NOMO-1 treated with DMSO at 0.1 percent for 48 hours (cell line): ENCODE measurements at regions not wholly inside any gene's neighbourhood (a gene's known extent, or its start where the extent isn't known, plus 50 kb on each side); places are given as distances from the start of the nearest gene placed in this dataset.
"Not testable (repeated sequence)": the region's sequence is repeated elsewhere in the genome, so short reads cannot be mapped to it uniquely, and the experiment has no call there.

Experiments used
- DNase-seq: peaks from one replicate; lab custom pipeline; 2025; ENCODE audit not compliant: unreplicated experiment; lab: John Stamatoyannopoulos, UW

GRCh38 chr17:31680126-31680525 lies 178.9 kb downstream of the COPRS start:
- peak; percentile 39 for DNase-seq

- DNase-seq: no peak
Measured at GRCh38 chr17:31679667-31680066, 179.4 kb downstream of the COPRS start.

GRCh38 chr17:31678431-31678830 lies 180.6 kb downstream of the COPRS start:
- DNase-seq: peak; percentile 29

- DNase-seq: no peak
Measured at GRCh38 chr17:31677681-31678080, 181.4 kb downstream of the COPRS start.

- DNase-seq: no peak
Measured at GRCh38 chr17:31677036-31677435, 182.0 kb downstream of the COPRS start.

- not testable (repeated sequence) for DNase-seq
Measured at GRCh38 chr17:31675392-31675791, 183.7 kb downstream of the COPRS start.

GRCh38 chr17:31674717-31675349 lies 184.2 kb downstream of the COPRS start:
- no peak for DNase-seq

GRCh38 chr17:31674305-31674704 lies 184.7 kb downstream of the COPRS start:
- DNase-seq: no peak

- no peak for DNase-seq
Measured at GRCh38 chr17:31673076-31673475, 186.0 kb downstream of the COPRS start.

- DNase-seq: no peak
Measured at GRCh38 chr17:31672161-31672819, 186.8 kb downstream of the COPRS start.

- DNase-seq: peak; percentile 4
Measured at GRCh38 chr17:31663576-31663975, 195.5 kb downstream of the COPRS start.

- DNase-seq: no peak
Measured at GRCh38 chr17:31660684-31661083, 198.4 kb downstream of the COPRS start.

- DNase-seq: no peak
Measured at GRCh38 chr17:31657876-31658275, 201.2 kb downstream of the COPRS start.

GRCh38 chr17:31654936-31655335 lies 204.1 kb downstream of the COPRS start:
- no peak for DNase-seq

- no peak for DNase-seq
Measured at GRCh38 chr17:31653691-31654090, 205.4 kb downstream of the COPRS start.

- DNase-seq: no peak
Measured at GRCh38 chr17:31650756-31651520, 208.1 kb downstream of the COPRS start.

- no peak for DNase-seq
Measured at GRCh38 chr17:31649302-31649701, 209.7 kb downstream of the COPRS start.

- no peak for DNase-seq
Measured at GRCh38 chr17:31647661-31648060, 211.4 kb downstream of the COPRS start.

GRCh38 chr17:31646642-31647041 lies 212.4 kb downstream of the COPRS start:
- DNase-seq: no peak

- no peak for DNase-seq
Measured at GRCh38 chr17:31645351-31645750, 213.7 kb downstream of the COPRS start.

- DNase-seq: no peak
Measured at GRCh38 chr17:31631766-31632165, 227.3 kb downstream of the COPRS start.

- not testable (repeated sequence) for DNase-seq
Measured at GRCh38 chr17:31630866-31631265, 228.2 kb downstream of the COPRS start.
